Memory B cell (primary cell): ENCODE measurements at regions not wholly inside any gene's neighbourhood (a gene's known extent, or its start where the extent isn't known, plus 50 kb on each side); places are given as distances from the start of the nearest gene placed in this dataset.

Experiments
- ATAC-seq: fragments of 150-1000 bp; cut with Tn5 transposase; 2 replicates; pipeline ENCODE4 v1.10.0; 2021; ENCODE audit warnings: low read depth, mild to moderate bottlenecking, moderate library complexity
- DNase-seq, 2 donors: peaks; one replicate each; pipeline ENCODE4 v3.0.0; 2022; ENCODE audit warnings: low spot score in 2 of 2
- H3K27ac Mint-ChIP-seq: one replicate; pipeline ENCODE4 v1.8.0; 2022; ENCODE audit warnings: mild to moderate bottlenecking, moderate library complexity, mixed read lengths
- H3K27me3 Mint-ChIP-seq: one replicate; pipeline ENCODE4 v1.8.0; 2022; ENCODE audit warnings: mixed read lengths
- H3K36me3 Mint-ChIP-seq: one replicate; pipeline ENCODE4 v1.8.0; 2022; ENCODE audit warnings: mild to moderate bottlenecking, mixed read lengths
- H3K4me1 Mint-ChIP-seq: one replicate; pipeline ENCODE4 v1.8.0; 2022; ENCODE audit warnings: mixed read lengths
- H3K4me3 Mint-ChIP-seq: one replicate; pipeline ENCODE4 v1.8.0; 2022; ENCODE audit warnings: mild to moderate bottlenecking, moderate library complexity, mixed read lengths
- H3K9me3 Mint-ChIP-seq: one replicate; pipeline ENCODE4 v1.8.0; 2022; ENCODE audit warnings: mixed read lengths

DNA sequence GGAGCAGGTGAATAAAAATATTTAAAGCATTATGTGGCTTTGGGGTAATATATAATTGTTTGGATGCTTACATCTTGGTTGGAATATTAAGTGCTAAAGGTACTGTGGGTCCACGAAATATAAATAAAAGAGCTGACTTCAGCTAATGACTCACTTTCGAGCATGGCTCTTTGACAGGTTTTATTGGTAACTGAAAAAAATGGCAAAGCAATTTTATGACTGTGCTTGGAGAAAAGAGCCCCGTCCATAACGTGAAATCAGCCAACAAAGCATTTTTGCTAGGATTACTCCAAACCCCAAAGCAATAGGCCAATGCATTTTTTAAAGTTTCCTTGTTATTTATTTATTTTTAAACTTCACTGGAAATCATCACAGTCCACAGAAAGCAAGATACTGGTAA, 397.2 kb upstream of the CDH19 start:
- no peaks in the 10 kb centered on the region for H3K27me3 Mint-ChIP-seq
- no peaks in the 10 kb centered on the region for H3K4me1 Mint-ChIP-seq
- no peak overlapping the region for H3K4me3 Mint-ChIP-seq
- H3K27ac Mint-ChIP-seq = no peak overlapping the region
- ATAC-seq (no peak), DNase-seq (no peak)
- H3K36me3 Mint-ChIP-seq = no peaks in the 10 kb centered on the region
- peaks cover 5% of the 10 kb centered on the region for H3K9me3 Mint-ChIP-seq

DNA sequence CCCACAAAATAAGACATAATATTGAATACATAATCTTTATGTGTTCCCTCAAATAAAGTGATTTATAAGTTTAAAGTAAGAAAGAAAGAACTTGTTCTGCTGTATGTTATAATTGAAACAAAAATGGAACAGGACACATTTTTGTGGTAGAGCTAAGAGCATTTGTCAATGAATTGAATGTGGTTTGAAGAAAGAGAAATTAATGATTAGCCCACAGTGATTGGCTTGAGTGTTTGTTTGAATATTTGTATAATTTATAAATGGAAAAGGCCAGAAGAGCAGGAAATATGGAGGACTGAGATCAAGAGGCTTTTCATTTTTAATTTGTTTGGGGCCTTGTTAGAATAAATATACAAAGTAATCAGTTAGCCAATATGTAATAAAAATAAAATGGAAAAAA, 395.1 kb upstream of the CDH19 start:
- Mint-ChIP-seq H3K36me3 (no peaks in the 10 kb centered on the region), H3K27ac (no peak overlapping the region), H3K4me3 (no peak overlapping the region), H3K9me3 (peaks cover 3% of the 10 kb centered on the region), H3K4me1 (no peaks in the 10 kb centered on the region), H3K27me3 (no peaks in the 10 kb centered on the region)
- ATAC-seq (no peak), DNase-seq (no peak)

DNA sequence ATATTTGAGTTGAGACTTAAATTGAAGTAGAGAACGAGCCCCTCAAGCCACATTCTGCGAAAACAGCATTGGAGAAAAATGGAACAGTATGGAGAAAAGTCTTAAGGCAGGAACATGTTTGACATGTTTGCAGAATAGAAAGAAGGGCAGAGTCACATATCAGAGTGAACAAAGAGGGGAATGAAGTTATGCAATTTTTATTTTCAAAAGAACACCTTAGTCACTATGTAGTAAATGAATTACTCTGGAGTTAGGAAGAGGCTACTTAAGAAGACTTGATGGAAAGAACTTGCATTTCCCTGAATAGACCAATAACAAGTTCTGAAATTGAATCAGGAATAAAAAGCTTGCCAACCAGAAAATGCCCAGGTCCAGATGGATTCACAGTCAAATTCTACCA, 391.4 kb upstream of the CDH19 start:
- ATAC-seq (no peak), DNase-seq (no peak)
- no peaks in the 10 kb centered on the region for H3K27me3 Mint-ChIP-seq
- H3K9me3 Mint-ChIP-seq = peaks cover 3% of the 10 kb centered on the region
- no peaks in the 10 kb centered on the region for H3K36me3 Mint-ChIP-seq
- no peak overlapping the region for H3K4me3 Mint-ChIP-seq
- no peaks in the 10 kb centered on the region for H3K4me1 Mint-ChIP-seq
- H3K27ac Mint-ChIP-seq = no peak overlapping the region

DNA sequence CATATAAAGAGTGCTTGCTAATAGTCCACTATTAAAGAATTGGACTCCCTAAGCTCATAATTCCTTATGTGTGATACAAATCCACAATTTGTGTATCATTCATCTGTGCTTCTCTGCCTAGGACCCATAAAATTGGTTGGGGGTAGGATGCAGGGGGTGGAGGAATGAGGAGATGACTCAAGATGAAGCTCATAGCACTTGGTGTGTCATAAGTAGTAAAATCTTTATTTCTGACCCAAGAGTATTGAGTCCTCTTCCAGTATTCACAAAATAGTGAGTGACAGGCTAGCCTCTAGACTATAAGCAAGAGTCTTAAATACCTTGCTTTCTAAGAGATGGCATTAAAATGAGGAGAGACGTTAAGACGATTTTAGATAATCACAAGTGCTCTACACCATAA, 390.9 kb upstream of the CDH19 start:
- no peak for ATAC-seq
- Mint-ChIP-seq H3K36me3 (no peaks in the 10 kb centered on the region), H3K4me1 (no peaks in the 10 kb centered on the region), H3K4me3 (no peak overlapping the region), H3K27ac (no peak overlapping the region), H3K9me3 (peaks cover 3% of the 10 kb centered on the region), H3K27me3 (no peaks in the 10 kb centered on the region)
- no peak for DNase-seq

DNA sequence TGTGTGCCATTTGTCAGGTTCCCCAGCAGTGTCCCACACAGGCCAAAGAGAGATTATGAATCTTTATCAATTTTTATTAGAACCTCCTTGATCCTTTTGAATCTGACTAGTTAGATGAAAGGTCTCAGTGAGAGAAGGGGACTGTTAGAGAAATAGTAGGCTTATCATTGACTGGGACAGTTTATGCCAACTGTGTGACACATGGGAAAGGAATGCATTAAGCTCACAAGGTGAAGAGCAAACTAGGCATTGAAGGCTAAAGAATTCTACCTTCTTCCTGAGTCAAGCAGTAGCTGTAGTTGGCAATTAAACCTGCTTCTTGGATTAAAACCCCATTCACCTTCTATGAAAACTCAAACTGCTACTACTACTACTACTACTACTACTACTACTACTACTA, 389.6 kb upstream of the CDH19 start:
- no peaks in the 10 kb centered on the region for H3K4me1 Mint-ChIP-seq
- no peak overlapping the region for H3K4me3 Mint-ChIP-seq

DNA sequence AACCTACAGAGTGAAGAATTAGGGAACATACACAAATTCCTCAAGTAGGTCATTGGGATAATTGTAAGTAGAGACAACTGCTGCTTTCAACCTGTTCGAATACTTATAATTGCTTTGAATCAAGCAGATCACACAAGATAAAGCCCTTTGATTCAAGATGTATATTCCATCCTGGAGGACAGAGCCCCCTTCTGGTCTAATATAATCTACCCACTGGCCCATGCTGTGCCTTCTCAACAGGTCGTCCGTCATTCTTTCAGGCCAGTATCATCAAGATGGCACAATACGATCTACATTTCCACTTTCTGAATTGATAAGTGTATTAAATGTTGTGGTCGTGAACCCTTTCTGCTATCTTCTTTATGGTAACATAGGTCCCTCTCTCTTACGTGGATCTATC, 387.0 kb upstream of the CDH19 start:
- Mint-ChIP-seq H3K27ac (no peak overlapping the region), H3K4me1 (no peaks in the 10 kb centered on the region), H3K4me3 (no peak overlapping the region), H3K36me3 (no peaks in the 10 kb centered on the region), H3K9me3 (peaks cover 2% of the 10 kb centered on the region), H3K27me3 (no peaks in the 10 kb centered on the region)
- no peak for DNase-seq
- ATAC-seq = no peak

More for the DNA sequence above, 389.6 kb upstream of the CDH19 start:
- H3K27me3 Mint-ChIP-seq = no peaks in the 10 kb centered on the region
- DNase-seq (no peak), ATAC-seq (no peak)
- H3K36me3 Mint-ChIP-seq = no peaks in the 10 kb centered on the region
- H3K27ac Mint-ChIP-seq = no peak overlapping the region
- peaks cover 3% of the 10 kb centered on the region for H3K9me3 Mint-ChIP-seq

DNA sequence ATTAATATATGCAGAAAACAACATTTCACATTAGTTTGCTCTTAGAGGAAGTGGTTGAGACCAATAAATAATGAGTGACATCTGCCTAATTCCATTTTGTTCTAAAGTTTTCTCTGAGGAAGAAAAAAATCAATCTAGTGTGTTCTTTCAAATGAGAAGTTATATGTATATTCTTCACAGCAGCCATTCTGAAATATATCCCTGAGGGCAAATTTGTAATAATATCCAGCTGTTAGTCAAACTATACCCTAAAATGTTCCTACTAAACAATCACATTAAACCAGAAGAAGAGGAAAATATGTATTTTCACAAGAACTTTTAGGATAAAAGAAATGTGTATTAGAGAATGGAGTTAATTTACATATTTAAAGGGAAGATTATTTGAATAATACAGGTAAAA, 375.1 kb upstream of the CDH19 start:
- no peaks in the 10 kb centered on the region for H3K36me3 Mint-ChIP-seq
- ATAC-seq (no peak), DNase-seq (no peak)
- no peaks in the 10 kb centered on the region for H3K27me3 Mint-ChIP-seq
- no peaks in the 10 kb centered on the region for H3K4me1 Mint-ChIP-seq
- H3K9me3 Mint-ChIP-seq = peaks cover 4% of the 10 kb centered on the region
- H3K27ac Mint-ChIP-seq = no peak overlapping the region
- H3K4me3 Mint-ChIP-seq = no peak overlapping the region

DNA sequence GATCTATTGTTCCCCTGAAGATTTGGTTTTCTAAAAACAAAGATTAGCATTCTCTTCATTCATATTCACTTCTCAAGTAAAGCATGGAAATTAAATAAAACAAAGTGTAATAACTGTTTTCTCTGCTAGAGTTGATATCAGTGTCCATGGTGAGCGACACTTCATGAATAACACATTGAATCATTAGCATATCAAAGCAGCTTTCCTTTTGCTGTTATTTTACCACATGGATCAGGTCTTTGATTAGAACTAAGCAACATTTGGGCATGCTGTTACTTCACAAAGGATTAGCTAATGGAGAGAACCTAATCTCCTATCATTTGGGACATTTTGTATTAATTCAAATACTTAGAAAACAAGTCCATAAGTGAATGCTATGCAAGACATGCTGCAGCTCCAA, 368.8 kb upstream of the CDH19 start:
- Mint-ChIP-seq H3K4me1 (no peaks in the 10 kb centered on the region), H3K27ac (no peak overlapping the region), H3K36me3 (no peaks in the 10 kb centered on the region), H3K9me3 (peaks cover 4% of the 10 kb centered on the region), H3K4me3 (no peak overlapping the region), H3K27me3 (no peaks in the 10 kb centered on the region)
- DNase-seq (no peak), ATAC-seq (no peak)

DNA sequence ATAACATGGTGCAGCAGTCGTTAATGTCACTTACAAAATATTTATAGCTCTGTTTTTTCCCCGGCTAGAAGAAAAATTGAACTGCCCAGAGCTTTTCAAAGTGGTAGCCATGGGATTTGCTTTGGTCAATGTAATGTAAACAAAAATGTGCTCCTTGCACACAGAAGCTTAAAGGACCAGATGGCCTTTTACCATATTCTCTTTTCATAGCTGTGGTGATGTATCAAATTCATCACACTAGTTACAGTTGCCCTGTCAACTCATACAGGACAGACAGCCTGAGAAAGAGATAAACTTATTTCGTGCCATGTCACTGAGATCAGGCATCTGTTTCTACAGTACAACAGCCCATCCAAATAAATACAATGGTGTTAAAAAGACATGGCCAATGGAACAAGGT, 368.1 kb upstream of the CDH19 start:
- Mint-ChIP-seq H3K36me3 (no peaks in the 10 kb centered on the region), H3K27me3 (no peaks in the 10 kb centered on the region), H3K4me1 (no peaks in the 10 kb centered on the region), H3K9me3 (peaks cover 4% of the 10 kb centered on the region), H3K27ac (no peak overlapping the region), H3K4me3 (no peak overlapping the region)
- DNase-seq (no peak), ATAC-seq (no peak)

DNA sequence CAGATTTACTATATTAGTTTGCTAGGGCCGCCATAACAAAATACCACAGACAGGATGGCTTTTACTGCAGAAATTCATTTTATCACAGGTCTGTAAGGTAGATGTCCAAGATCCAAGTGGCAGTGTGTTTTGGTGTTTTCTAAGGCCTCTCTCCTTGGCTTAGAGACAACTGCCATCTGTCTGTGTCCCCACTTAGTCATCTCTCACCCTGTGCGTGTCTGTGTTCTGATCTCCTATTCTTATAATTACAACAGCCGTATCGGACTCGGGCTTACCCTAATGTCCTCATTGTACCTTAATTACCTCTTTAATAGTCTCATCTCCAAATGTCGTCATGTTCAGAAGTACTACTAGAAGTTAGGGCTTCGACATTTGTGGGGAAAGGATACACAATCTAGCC, 362.3 kb upstream of the CDH19 start:
- Mint-ChIP-seq H3K36me3 (no peaks in the 10 kb centered on the region), H3K27me3 (no peaks in the 10 kb centered on the region), H3K4me3 (no peak overlapping the region), H3K4me1 (no peaks in the 10 kb centered on the region), H3K27ac (no peak overlapping the region), H3K9me3 (peaks cover 4% of the 10 kb centered on the region)
- no peak for DNase-seq
- no peak for ATAC-seq

DNA sequence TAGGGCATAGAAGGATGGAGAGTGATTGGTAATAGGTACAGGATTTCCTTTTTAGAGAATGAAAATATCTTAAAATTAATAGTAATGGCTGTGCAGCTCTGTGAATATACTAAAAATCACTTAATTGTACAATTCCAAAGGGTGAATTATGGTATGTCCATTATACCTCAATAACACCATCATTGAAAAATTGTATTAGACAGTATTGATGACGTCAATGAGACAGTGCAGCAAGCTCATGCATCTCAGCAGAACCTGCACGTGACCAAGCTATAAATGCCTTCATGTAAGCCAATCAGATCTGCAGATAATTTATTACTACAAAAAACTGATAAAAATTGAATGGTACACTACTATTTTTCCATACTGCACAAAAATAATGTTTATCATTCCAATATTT, 354.4 kb upstream of the CDH19 start:
- H3K27me3 Mint-ChIP-seq = no peaks in the 10 kb centered on the region

DNA sequence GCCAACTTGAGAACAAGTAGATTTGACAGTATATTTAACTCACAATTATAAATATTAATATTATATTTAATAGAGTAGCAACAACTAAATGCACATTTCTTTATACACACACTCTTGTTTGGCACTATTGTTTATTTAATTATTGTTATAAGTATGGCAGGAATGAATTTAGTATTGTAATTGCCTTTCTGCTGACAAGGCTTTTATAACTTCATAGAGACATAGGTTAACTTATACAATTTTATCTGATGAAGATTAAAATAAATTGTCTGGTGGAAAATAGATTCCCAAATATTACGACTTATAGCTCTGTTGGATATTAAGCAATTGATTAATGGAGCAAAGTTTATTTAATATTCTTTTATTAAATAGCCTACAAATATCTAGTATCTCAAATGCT, 347.9 kb upstream of the CDH19 start:
- peaks cover 1% of the 10 kb centered on the region for H3K9me3 Mint-ChIP-seq
- H3K4me1 Mint-ChIP-seq = no peaks in the 10 kb centered on the region
- H3K27me3 Mint-ChIP-seq = no peaks in the 10 kb centered on the region
- no peaks in the 10 kb centered on the region for H3K36me3 Mint-ChIP-seq
- H3K27ac Mint-ChIP-seq = no peak overlapping the region
- H3K4me3 Mint-ChIP-seq = no peak overlapping the region
- ATAC-seq = no peak
- DNase-seq = no peak

More for the DNA sequence above, 354.4 kb upstream of the CDH19 start:
- Mint-ChIP-seq H3K4me3 (no peak overlapping the region), H3K9me3 (no peaks in the 10 kb centered on the region), H3K4me1 (no peaks in the 10 kb centered on the region), H3K36me3 (no peaks in the 10 kb centered on the region), H3K27ac (no peak overlapping the region)
- no peak for ATAC-seq
- DNase-seq = no peak

DNA sequence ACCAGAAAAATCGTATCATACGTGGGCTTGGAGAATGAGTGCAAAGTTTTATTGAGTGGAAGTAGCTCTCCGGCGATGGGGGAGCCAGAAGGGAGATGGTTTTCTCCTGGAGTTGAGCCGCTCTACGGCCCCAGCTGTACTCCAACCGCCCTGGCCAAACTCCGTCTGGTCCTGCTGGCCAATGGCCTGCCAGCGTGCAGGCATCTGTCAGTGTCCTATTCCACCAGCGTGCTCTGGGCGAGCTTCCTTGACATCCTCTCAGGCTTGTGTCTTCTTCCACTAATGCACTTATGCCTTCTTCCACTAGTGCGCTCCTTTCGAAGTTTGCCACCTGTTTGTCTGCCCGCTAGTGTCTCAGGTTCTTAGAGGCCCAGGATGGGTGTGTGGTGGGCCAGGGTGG, 345.5 kb upstream of the CDH19 start:
- no peak for ATAC-seq

DNA sequence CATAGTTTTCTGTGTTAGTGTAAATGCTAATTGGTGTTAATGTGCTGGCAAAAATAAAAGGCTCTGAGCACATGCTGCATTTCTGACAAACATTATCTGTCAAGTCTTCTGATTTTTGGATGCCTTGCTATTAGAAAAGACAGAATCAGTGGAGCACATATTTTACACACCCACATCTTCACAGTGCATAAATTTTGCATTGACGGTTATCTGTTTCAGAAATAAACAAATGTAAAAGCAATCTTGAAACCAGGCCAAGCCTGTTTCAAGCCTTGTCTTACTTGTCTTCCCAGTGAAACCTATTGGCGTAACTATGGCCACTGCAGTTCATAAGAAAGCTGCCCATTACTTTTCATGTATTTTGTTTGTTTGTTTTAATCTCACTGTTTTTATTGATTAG, 333.7 kb upstream of the CDH19 start:
- Mint-ChIP-seq H3K27me3 (no peaks in the 10 kb centered on the region), H3K9me3 (peaks cover 4% of the 10 kb centered on the region), H3K4me1 (no peaks in the 10 kb centered on the region), H3K36me3 (no peaks in the 10 kb centered on the region), H3K27ac (no peak overlapping the region), H3K4me3 (no peak overlapping the region)
- ATAC-seq = no peak
- no peak for DNase-seq

More for the DNA sequence above, 345.5 kb upstream of the CDH19 start:
- H3K27ac Mint-ChIP-seq = no peak overlapping the region
- H3K9me3 Mint-ChIP-seq = peaks cover 1% of the 10 kb centered on the region
- DNase-seq = no peak
- no peaks in the 10 kb centered on the region for H3K36me3 Mint-ChIP-seq
- H3K4me1 Mint-ChIP-seq = no peaks in the 10 kb centered on the region
- H3K27me3 Mint-ChIP-seq = no peaks in the 10 kb centered on the region
- H3K4me3 Mint-ChIP-seq = no peak overlapping the region

DNA sequence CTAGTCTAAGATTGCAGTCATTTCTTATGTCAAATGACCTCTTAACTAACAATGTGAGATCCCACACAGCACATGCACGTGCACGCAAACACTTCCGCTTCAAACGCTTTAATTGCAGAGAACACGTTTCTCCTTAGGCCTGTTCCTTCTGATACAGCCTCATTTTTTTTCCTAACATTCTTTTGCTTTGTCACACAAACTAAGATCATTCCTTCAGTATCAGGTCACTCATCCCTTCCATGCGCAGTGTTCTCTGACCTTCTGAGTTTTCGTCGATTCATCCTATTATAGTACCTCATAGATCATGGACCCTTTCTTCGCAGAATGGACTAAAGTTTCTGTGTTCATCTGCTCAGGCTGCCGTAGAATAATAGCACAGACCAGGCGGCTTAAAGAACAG, 327.1 kb upstream of the CDH19 start:
- ATAC-seq = no peak
- H3K27me3 Mint-ChIP-seq = no peaks in the 10 kb centered on the region

DNA sequence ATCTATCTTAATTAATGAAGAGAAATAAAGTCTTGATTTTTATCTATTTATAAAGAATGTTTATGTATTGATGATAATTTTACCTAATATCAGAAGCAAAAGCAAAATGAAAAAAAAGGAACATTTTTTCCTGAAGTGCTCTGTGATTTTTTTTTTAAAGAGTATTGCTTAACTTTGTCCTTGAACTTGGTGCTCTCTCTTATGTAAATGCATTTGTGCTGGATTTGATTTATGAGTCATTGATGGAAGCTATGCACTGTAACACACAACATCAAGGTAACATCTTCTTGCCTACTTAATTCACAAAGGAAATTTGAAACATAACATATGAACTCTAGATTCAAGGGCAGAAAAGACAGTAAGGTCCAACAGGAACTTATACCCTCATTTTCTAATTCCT, 312.9 kb upstream of the CDH19 start:
- H3K27ac Mint-ChIP-seq = no peak overlapping the region
- H3K27me3 Mint-ChIP-seq = no peaks in the 10 kb centered on the region
- no peaks in the 10 kb centered on the region for H3K36me3 Mint-ChIP-seq
- no peak overlapping the region for H3K4me3 Mint-ChIP-seq
- no peaks in the 10 kb centered on the region for H3K4me1 Mint-ChIP-seq
- DNase-seq (no peak), ATAC-seq (no peak)
- no peaks in the 10 kb centered on the region for H3K9me3 Mint-ChIP-seq

More for the DNA sequence above, 327.1 kb upstream of the CDH19 start:
- Mint-ChIP-seq H3K4me3 (no peak overlapping the region), H3K27ac (no peak overlapping the region), H3K9me3 (peaks cover 3% of the 10 kb centered on the region), H3K4me1 (no peaks in the 10 kb centered on the region), H3K36me3 (no peaks in the 10 kb centered on the region)
- DNase-seq = no peak
